ENCODE measurements at regions not wholly inside any gene's neighbourhood (a gene's known extent, or its start where the extent isn't known, plus 50 kb on each side); places are given as distances from the start of the nearest gene placed in this dataset.

GRCh38 chr18:56240405-56240804, 398.0 kb downstream of the TXNL1 start:
- TF ChIP-seq CTCF (IDR thresholded peaks at IDR 0.05) (no peak), POLR2A (IDR thresholded peaks at IDR 0.05) (no peak), EP300 (IDR thresholded peaks at IDR 0.05) (no peak)

Data from ovary (tissue), 3 donors.